GM20000 (cell line): ENCODE measurements at regions not wholly inside any gene's neighbourhood (a gene's known extent, or its start where the extent isn't known, plus 50 kb on each side); places are given as distances from the start of the nearest gene placed in this dataset.
"Not testable (repeated sequence)": the region's sequence is repeated elsewhere in the genome, so short reads cannot be mapped to it uniquely, and the experiment has no call there.

Source experiments
- DNase-seq: peaks from one replicate; pipeline ENCODE4 v3.0.0; 2012; ENCODE audit warnings: low spot score
- CTCF ChIP-seq: IDR thresholded peaks from 2 replicates; pipeline ENCODE4 v1.5.1; 2012; ENCODE audit warnings: mild to moderate bottlenecking, control low read depth; ENCODE audit errors: extremely low read depth, missing control alignments

GRCh38 chr20:48220033-48220633 lies 434.9 kb upstream of the SULF2 start:
- DNase-seq: no peak

GRCh38 chr20:48219306-48219705 lies 434.0 kb upstream of the SULF2 start:
- no peak for TF ChIP-seq CTCF
- DNase-seq: no peak

More at GRCh38 chr20:48220033-48220633, 434.9 kb upstream of the SULF2 start:
- no peak for TF ChIP-seq CTCF

GRCh38 chr20:48217190-48217589 lies 431.9 kb upstream of the SULF2 start:
- no peak for TF ChIP-seq CTCF
- DNase-seq: no peak

- no peak for TF ChIP-seq CTCF
Observed at GRCh38 chr20:48215536-48215935, 430.3 kb upstream of the SULF2 start.

DNA sequence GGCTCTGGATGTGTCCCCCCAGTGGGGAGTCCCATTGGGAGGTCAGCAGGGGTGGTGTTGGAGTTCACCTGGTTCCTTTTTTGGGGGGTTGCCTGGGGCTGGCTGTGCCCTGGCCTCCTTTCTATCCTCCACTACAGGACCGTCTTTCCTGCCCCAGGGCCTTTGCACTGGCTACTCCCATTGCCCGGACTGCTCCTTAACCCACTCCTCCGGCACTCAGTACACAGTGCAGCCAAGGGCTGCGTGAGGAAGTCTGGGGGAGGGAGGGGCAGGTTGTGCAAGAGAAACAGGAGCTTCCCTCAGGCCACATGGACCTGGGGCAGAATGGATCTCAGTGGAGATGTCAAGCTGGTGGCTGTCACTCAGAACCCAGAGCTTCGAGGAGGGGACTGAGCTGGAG lies 429.3 kb upstream of the SULF2 start:
- no peak for DNase-seq
- TF ChIP-seq CTCF: no peak

More at GRCh38 chr20:48215536-48215935, 430.3 kb upstream of the SULF2 start:
- DNase-seq: no peak

DNA sequence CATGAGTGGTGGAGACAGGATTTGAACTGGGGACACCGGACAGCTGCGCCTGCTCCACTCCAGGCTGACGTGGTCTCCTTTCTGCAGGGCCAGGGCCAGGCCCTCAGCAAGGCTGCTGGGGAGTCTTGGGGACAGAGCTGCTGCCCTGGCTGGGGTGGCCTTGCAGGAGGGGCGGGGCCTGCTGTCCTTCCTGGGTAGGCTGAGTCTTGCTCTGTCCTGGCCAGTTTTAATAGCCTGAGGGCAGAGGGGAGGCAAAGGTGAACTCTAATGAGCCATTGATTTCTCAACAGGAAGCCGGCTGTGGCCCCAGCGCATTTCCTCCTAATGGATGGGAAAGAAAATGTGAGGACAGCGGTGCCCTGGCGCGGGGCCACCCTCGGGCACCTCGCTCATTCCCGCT lies 428.4 kb upstream of the SULF2 start:
- not testable (repeated sequence) for DNase-seq

DNA sequence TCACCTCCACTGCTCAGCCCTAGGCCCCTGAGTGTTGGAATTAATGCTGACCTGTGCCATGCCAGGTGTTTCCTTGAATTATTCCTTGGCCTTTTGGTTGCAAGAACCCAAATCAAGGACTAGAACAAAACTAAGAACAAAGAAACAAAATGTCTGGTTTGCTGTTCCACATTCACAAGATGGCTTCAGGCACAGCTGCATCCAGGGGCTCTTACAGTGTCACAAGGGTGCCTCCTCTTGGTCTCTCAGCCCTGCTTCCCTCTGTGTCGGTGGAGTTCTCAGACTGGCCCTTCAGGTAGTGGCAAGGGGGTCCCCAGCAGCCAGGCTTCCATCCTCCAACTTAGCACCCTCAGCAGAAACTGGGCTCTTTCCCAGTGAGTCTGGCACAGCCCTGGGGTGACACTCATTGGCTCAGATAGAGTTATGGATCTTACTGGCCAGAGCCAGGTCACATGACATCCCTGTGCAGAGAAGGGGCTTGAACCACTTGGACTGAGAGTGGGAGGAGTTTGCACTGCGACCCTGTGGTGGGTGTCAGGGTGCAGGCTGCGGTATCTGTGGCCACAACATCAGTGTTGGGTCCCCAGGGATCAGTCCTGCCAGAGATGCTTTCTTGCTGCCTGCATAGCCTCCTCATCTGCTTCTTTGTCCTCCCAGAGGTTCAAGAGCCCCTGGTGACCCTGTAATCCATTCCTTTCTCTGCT lies 427.7 kb upstream of the SULF2 start:
- TF ChIP-seq CTCF: no peak
- no peak for DNase-seq

GRCh38 chr20:48211847-48212246 lies 426.6 kb upstream of the SULF2 start:
- DNase-seq: no peak
- no peak for TF ChIP-seq CTCF
